SK-N-SH treated with all-trans-retinoic acid at 6 μM for 48 hours (cell line): ENCODE measurements at regions not wholly inside any gene's neighbourhood (a gene's known extent, or its start where the extent isn't known, plus 50 kb on each side); places are given as distances from the start of the nearest gene placed in this dataset.

Source experiments
- CREB5 ChIP-seq: fragments of 250-450 bp; sonication (Bioruptor Pico); IDR thresholded peaks from 2 replicates; pipeline ENCODE4 v1.5.1; 2020; ENCODE audit warnings: low read depth, mild to moderate bottlenecking, moderate library complexity
- CSRNP3 ChIP-seq: fragments of 250-450 bp; sonication (Bioruptor Pico); IDR thresholded peaks from 2 replicates; pipeline ENCODE4 v1.5.1; 2021; ENCODE audit warnings: mild to moderate bottlenecking, moderate library complexity
- GLIS3 ChIP-seq: fragments of 250-450 bp; sonication (Bioruptor Pico); IDR thresholded peaks from 2 replicates; pipeline ENCODE4 v1.5.0; 2020; ENCODE audit warnings: mild to moderate bottlenecking, moderate library complexity
- POU6F1 ChIP-seq: fragments of 250-450 bp; sonication (Bioruptor Pico); IDR thresholded peaks from 2 replicates; pipeline ENCODE4 v1.8.0; 2021; ENCODE audit warnings: low read depth, mild to moderate bottlenecking, moderate library complexity, borderline replicate concordance
- TOX ChIP-seq: fragments of 250-450 bp; sonication (Bioruptor Pico); IDR thresholded peaks from 2 replicates; pipeline ENCODE4 v1.8.0; 2021; ENCODE audit warnings: mild to moderate bottlenecking, moderate library complexity, borderline replicate concordance
- TSHZ2 ChIP-seq: fragments of 250-450 bp; sonication (Bioruptor Pico); IDR thresholded peaks from 2 replicates; pipeline ENCODE4 v1.5.0; 2020; ENCODE audit warnings: mild to moderate bottlenecking, moderate library complexity
- ZC3H10 ChIP-seq: fragments of 250-450 bp; sonication (Bioruptor Pico); IDR thresholded peaks from 2 replicates; pipeline ENCODE4 v1.5.1; 2021; ENCODE audit warnings: mild to moderate bottlenecking, moderate library complexity
- ZFP3 ChIP-seq: fragments of 250-450 bp; sonication (Bioruptor Pico); IDR thresholded peaks from 2 replicates; pipeline ENCODE4 v1.5.0; 2020; ENCODE audit warnings: mild to moderate bottlenecking, moderate library complexity
- ZFP30 ChIP-seq: fragments of 450-650 bp; formaldehyde crosslinking; IDR thresholded peaks from 2 replicates; pipeline ENCODE4 v1.5.0; 2022; ENCODE audit warnings: mild to moderate bottlenecking, moderate library complexity
- ZNF565 ChIP-seq: fragments of 450-650 bp; formaldehyde crosslinking; conservative IDR thresholded peaks from 2 replicates; pipeline ENCODE4 v1.5.0; 2020; ENCODE audit warnings: low read depth, mild to moderate bottlenecking, moderate library complexity
- ZNF8 ChIP-seq: fragments of 450-650 bp; formaldehyde crosslinking; IDR thresholded peaks from 2 replicates; pipeline ENCODE4 v1.5.0; 2020; ENCODE audit warnings: mild to moderate bottlenecking, moderate library complexity

- TF ChIP-seq ZNF565 (no peak), CSRNP3 (CRISPR knock-in tag) (no peak), TOX (CRISPR knock-in tag) (no peak), ZNF8 (no peak), GLIS3 (CRISPR knock-in tag) (no peak), TSHZ2 (CRISPR knock-in tag) (no peak), CREB5 (CRISPR knock-in tag) (no peak), ZFP30 (no peak), ZC3H10 (CRISPR knock-in tag) (no peak), POU6F1 (CRISPR knock-in tag) (no peak), ZFP3 (CRISPR knock-in tag) (no peak)
Measured at GRCh38 chr5:40191150-40191549, 488.6 kb upstream of the PTGER4 start.
